Left cardiac atrium (tissue), 4 donors: ENCODE measurements at regions not wholly inside any gene's neighbourhood (a gene's known extent, or its start where the extent isn't known, plus 50 kb on each side); places are given as distances from the start of the nearest gene placed in this dataset.
"Not testable (repeated sequence)": the region's sequence is repeated elsewhere in the genome, so short reads cannot be mapped to it uniquely, and the experiment has no call there.

ENCODE experiments used
- ATAC-seq, 2 donors: fragments of 200-7000 bp; cut with Tn5 transposase; one replicate each; pipeline ENCODE4 v1.9.1; 2020; ENCODE audit warnings: mild to moderate bottlenecking in 2 of 2, moderate library complexity in 2 of 2
- DNase-seq: peaks from one replicate; pipeline ENCODE4 v3.0.0-alpha.2; 2020
- intact Hi-C, 2 donors: fragments of 100-400 bp; cut with DNase I; formaldehyde crosslinking; loops; one replicate each; pipeline versions ENCODE4 v1.14.1 to v1.15.1; 2022 to 2023
- donor health status: DM: no; HTN: yes; CAD: no.
- donor health status: DM: no; HTN: yes; CAD: no; lungs with severe emphysema.
- donor health status: DM: yes; HTN: yes; CAD: no.
- donor health status: Dilated cardiomyopathy.

DNA sequence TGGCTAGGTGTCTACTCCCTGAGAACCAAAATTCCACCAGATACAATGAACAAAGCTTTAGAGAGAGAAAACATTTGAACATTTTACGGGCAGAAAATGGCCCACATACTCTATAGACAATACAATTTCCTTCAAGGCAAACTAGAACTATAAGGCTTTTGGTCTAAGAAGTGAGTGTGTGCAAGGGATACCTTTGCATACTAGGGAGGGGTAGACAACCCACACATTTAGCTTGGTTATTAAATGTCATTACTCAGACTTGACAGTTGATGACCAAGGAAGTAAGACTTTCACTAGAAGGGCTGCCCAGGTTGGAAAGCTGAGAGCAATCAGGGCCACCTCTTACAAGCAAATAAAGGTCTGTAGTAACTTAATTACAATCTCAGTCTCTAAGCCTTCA, 64.0 kb upstream of the PLEKHM1 start:
- ATAC-seq, DNase-seq, intact Hi-C loops: not testable (repeated sequence)

DNA sequence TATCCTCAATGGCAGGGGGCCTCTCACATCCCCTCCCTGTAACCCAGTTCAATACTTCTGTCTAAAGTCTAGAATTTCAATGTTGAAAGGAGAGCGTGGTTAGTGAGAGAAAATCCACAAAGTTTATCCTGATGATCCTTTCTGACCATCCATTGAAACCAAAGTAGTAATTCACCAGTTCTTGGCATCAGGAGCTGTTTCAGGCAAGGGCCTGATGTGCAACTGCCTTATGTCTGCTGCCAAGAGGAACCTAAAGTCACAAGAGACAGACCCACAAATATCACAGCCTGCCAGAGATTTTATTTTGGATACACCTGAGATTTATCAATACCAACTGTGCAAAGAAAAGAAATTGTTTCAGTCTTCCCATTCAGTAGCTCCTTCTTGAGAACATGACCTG, 68.3 kb upstream of the PLEKHM1 start:
- DNase-seq, ATAC-seq, intact Hi-C loops: not testable (repeated sequence)

DNA sequence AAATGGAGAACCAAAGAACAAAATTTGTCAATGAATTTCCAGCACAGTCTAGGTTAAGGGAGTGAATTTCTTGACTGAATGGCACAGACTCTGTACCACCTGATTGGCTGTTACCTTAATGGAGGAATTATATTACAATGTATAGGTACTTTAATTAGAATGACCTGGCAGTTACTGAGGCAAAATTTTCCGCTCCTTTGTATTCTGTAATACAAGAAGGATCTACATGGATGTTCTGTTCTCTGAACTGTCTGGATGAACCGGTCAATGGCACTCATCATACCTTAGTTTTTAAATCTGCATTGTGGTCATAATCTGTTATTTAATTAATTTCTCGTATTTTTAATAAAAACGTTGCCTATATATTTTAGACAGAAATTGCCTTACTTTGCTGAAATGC, 72.3 kb upstream of the PLEKHM1 start:
- intact Hi-C loops, ATAC-seq, DNase-seq: not testable (repeated sequence)

GRCh38 chr17:45563283-45563682, 72.8 kb upstream of the PLEKHM1 start:
- DNase-seq, intact Hi-C loops, ATAC-seq: not testable (repeated sequence)

GRCh38 chr17:45568275-45568674, 77.8 kb upstream of the PLEKHM1 start:
- DNase-seq, intact Hi-C loops, ATAC-seq: not testable (repeated sequence)

DNA sequence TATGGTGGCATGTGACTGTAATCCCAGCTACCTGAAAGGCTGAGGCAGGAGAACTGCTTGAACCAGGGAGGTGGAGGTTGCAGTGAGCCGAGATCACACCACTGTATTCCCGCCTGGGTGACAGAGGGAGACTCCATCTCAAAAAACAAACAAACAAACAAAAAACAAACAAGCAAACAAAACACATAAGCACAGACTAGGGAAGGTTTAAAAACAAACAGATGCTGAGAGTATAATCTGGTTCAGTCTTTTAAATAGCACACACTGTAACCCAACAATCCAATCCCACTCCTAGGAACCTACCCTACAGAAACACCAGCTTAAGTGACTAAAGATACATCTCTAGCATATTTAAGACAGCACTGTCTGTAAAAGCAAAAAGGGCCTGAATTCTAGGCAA, 82.8 kb upstream of the PLEKHM1 start:
- DNase-seq, ATAC-seq, intact Hi-C loops: not testable (repeated sequence)

- intact Hi-C loops = no loop called here
- no peak for ATAC-seq
- DNase-seq = no peak
Observed at GRCh38 chr17:45573924-45574770, 83.6 kb upstream of the PLEKHM1 start.

DNA sequence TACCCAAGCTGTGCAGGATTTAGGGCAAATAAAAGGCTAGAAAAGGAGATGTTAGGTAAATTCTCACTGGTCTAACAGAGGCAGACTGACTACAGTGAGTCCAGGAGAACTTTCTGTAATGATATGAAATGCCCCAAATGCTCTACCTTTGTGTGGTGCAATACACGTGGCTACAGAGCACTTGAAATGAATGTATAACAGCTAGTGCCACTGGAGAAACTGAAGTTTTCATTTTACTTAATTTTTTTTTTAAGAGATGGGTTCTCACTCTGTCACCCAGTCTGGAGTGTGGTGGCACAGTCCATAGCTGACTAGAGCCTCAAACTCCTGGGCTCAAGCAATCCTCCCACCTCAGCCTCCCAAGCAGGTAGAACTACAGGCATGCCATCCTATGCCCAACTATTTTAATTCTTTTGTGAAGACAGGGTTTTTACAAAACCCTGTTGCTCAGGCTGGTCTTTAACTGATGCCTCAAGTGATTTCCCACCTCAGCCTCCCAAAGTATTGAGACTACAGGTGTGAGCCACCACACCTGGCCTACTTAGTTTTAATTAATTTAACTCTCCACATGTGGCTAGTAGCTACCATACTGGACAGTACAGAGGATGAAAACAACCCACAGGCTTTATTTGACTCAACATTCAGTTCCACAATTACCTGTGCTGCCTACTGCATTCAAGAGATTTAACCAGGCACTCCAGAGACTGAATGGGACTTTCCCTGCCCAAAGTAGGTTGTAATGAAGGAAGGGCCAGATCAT, 84.8 kb upstream of the PLEKHM1 start:
- intact Hi-C loops = no loop called here
- DNase-seq (no peak), ATAC-seq (no peak)

GRCh38 chr17:45576527-45577307, 86.2 kb upstream of the PLEKHM1 start:
- DNase-seq, intact Hi-C loops, ATAC-seq: not testable (repeated sequence)

- no peak for ATAC-seq
- no peak for DNase-seq
- intact Hi-C loops = no loop called here
Observed at GRCh38 chr17:45577571-45578279, 87.2 kb upstream of the PLEKHM1 start.

DNA sequence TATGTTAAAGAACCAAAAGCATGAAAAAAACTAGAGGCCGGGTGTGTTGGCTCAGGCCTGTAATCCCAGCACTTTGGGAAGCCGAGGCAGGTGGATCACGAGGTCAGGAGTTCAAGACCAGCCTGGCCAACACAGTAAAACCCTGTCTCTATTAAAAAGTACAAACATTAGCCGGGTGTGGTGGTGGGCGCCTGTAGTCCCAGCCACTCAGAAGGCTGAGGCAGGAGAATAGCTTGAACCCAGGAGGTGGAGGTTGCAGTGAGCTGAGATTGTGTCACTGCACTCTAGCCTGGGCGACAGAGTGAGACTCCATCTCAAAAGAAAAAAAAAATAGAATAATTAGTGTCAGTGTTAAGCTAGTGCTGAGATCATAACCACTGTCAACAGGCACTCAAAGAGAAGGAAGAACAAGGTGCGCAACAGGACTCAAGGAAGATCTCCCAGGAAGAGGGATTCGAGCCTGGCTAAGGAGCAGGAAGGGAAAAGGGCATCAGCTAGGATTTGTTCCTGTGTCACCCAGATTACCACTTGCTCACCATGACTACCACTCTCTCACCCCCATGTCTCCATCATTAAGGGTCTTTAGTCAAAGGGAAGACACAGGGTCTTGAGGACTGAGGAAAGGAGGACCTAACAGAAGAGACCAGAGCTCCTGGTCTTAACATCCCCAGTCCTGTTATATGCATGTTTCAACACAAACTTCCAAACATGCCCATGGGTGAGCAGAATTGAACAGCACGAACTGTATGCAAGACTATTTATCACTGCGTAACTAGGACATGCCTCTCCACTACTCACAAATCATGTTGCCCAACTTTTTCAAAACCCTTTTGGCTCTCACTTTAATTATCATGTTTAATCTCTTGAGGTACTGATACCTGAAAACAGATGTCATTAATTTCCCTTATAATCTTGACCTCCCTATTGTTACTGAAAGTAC, 88.3 kb upstream of the PLEKHM1 start:
- ATAC-seq = no peak
- DNase-seq = no peak
- intact Hi-C loops = no loop called here

- intact Hi-C loops = no loop called here
- ATAC-seq = no peak
- DNase-seq = no peak
Observed at GRCh38 chr17:45579529-45580495, 89.3 kb upstream of the PLEKHM1 start.

DNA sequence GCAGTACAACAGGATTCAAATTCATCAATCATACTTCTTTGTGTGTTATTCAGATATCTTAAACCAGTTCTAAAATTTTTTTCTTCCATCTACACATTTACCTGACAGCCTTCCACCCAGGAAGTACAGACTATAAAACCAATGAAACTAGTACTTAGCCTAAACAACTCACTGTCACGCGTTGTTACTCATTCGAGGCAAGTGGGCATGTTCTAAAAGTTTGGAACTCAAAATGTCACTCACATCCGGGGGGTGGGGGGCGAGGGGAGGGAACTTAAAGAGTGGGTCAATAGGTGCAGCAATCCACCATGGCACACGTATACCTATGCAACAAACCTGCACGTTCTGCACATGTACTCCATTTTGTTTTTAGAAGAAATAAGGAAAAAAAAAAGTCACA, 90.4 kb upstream of the PLEKHM1 start:
- ATAC-seq (no peak), DNase-seq (no peak)
- intact Hi-C loops = no loop called here

- no peak for DNase-seq
- intact Hi-C loops = no loop called here
- no peak for ATAC-seq
Observed at GRCh38 chr17:45581860-45582259, 91.3 kb upstream of the PLEKHM1 start.

DNA sequence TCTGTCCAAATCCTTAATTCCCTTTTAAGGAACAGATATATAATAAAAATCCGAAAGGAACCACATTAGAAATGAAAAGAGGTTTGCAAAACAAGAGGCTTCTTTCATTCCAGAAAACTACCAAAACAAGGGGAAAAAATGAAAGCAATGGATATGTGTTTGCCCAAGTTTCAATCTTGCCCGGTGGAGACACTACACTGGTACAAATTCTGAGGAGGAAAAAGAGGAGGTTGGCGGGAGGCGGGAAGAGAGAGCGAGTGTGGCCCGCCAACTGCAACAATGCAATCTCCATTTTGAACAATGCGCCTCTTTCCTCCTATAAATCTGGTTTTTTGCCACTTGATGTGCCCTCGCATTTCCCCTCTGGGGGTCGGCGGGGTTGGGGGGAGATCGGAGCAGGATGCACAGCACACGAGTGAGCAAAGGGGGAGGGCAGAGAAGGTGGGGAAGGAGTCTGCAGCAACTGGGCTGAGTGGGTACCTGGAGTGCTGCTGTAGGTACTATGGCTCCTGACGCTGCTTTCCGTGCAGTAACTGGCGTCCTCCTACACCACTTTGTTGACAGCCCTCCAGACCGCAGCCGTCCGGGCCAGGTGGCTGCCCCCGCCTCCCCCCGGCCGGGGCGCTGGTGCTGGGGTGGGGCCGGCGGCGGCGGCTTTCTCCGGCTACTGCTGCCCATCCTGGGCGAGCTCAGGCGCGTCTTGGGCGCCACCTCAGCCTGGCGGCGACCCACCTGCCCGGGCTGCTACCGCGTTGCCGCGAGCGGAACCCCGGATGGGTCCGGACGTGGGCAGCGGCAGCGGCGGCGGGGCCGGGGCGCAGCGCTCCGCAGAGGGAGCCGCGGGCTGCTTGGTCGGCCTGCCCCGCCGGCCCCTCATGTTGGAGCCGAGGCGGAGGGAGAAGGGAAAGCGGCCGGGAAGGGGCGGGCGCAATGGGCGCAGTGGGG, 93.8 kb upstream of the PLEKHM1 start:
- intact Hi-C loops = no loop called here
- peak; percentile 60 to 62 for ATAC-seq

More for the DNA sequence above, 93.8 kb upstream of the PLEKHM1 start:
- DNase-seq = peak; percentile 59
